ENCODE measurements at regions not wholly inside any gene's neighbourhood (a gene's known extent, or its start where the extent isn't known, plus 50 kb on each side); places are given as distances from the start of the nearest gene placed in this dataset.

DNA sequence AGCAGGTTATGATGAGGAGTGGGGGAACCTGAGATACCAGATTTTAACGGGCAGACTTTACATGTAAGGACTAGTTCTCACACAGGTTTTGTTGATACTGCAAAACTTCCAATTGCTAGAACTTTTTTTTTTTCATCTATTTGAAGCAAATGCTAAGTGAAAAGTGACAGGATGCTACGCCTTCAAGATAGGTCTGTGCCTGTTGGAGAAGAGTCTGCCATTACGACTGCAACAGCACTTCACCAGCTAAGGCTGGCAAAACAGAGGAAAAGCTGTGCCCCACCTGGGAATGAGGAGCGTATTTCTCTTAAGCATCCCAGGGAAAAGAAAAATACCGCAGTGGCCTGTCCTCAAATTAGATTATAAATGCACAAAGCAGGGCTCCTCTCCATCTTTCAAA, 102.0 kb upstream of the CDH6 start:
- TF ChIP-seq, protein P1, sequence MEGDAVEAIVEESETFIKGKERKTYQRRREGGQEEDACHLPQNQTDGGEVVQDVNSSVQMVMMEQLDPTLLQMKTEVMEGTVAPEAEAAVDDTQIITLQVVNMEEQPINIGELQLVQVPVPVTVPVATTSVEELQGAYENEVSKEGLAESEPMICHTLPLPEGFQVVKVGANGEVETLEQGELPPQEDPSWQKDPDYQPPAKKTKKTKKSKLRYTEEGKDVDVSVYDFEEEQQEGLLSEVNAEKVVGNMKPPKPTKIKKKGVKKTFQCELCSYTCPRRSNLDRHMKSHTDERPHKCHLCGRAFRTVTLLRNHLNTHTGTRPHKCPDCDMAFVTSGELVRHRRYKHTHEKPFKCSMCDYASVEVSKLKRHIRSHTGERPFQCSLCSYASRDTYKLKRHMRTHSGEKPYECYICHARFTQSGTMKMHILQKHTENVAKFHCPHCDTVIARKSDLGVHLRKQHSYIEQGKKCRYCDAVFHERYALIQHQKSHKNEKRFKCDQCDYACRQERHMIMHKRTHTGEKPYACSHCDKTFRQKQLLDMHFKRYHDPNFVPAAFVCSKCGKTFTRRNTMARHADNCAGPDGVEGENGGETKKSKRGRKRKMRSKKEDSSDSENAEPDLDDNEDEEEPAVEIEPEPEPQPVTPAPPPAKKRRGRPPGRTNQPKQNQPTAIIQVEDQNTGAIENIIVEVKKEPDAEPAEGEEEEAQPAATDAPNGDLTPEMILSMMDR (IDR thresholded peaks at IDR 0.05; ENCODE audit: insufficient read depth, low read length) = no peak
- no peak overlapping the region for H3K4me3 ChIP-seq (ENCODE audit: low read depth, low read length)
- DNase-seq (ENCODE audit: low read depth) = no peak

DNA sequence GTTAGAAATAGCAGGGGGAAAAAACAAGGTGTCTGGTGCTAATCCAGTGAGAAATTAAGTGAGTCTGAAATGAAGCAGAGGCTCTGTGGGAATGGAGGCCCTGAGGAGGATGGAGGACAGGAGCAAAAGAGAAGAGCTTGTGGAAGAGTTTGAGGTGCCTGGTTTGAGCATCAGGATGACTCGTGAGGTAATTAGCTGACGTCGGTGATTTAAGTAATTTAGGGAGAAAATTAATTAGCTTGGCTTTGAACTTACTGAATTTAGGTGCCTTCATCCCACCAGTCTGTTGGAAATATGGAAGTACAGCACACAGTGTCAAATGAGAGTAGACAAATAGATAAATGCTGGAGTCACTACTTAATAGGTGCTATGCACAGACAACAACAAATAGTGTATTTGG, 103.0 kb upstream of the CDH6 start:
- H3K4me3 ChIP-seq (ENCODE audit: low read depth, low read length) = no peak overlapping the region
- DNase-seq (ENCODE audit: low read depth) = no peak
- TF ChIP-seq, protein P1 (IDR thresholded peaks at IDR 0.05; ENCODE audit: insufficient read depth, low read length) = no peak

DNA sequence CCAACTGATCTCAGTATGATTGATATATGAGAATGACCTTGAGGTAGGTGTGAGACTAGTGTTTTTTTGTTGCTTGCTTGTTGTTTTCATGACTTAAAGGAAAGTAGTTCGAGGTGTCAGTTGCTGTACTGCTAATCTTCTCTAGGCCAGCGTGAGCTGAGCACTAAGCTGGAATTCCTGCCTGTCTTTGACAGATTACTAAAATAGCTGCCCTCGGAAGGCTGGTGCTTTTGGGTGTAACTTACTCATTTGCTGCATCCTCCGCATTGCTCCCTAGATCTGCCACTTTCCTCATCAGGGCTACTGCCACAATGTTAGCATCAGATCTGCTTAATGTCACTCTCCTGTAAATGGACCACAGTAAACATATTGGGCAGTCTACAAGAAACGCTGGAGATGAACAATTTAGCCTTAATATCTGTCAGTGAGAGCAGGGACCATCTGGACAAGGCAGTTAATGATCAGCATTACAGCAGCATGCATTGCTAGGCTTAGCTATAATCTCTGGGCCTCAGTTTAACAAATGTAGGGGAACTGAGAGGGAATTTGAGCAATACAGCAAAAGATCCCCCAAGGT, 106.6 kb upstream of the CDH6 start:
- TF ChIP-seq, protein P1 (IDR thresholded peaks at IDR 0.05; ENCODE audit: insufficient read depth, low read length) = no peak
- no peak for DNase-seq (ENCODE audit: low read depth)
- no peak overlapping the region for H3K4me3 ChIP-seq (ENCODE audit: low read depth, low read length)

DNA sequence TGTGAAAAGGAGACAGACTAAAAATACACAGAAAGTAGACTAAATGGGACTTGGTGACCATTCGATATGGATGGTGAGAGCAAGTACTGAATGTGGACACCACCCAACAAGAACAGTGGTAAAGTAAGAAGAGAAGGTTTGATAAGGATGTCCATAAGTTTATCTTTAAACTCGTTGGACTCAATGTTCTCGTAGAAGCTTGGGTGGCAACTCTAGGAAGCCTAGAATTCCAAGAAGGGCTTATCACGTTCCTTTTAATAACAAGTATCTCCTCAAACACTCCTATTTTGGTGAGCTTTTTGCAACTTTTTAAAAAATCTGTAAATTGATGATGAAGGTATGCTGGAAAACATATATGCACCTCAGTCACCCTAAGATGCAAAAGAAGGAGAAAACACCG, 108.6 kb upstream of the CDH6 start:
- H3K4me3 ChIP-seq (ENCODE audit: low read depth, low read length) = no peak overlapping the region
- TF ChIP-seq, protein P1 (IDR thresholded peaks at IDR 0.05; ENCODE audit: insufficient read depth, low read length) = no peak
- DNase-seq (ENCODE audit: low read depth) = no peak

DNA sequence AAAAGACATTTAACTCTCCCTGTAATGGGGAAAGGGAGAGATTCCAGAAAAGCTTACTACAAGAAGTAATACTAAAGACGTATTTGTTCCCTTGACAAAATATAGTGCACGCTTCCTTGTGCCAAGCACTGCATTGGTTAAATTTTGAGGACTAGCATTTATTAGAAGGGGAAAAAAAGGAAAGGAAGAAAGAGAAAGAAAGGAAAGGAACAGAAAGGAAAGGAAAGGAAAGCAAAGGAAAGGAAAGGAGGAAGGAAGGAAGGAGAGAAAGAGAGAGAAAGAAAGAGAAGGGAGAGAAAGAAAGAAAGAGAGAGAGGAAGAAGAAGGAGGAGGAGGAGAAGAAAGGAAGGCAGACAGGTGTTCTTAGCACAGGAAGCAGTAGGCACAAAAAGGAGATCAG, 110.1 kb upstream of the CDH6 start:
- H3K4me3 ChIP-seq (ENCODE audit: low read depth, low read length) = no peak overlapping the region
- TF ChIP-seq, protein P1 (IDR thresholded peaks at IDR 0.05; ENCODE audit: insufficient read depth, low read length) = no peak
- no peak for DNase-seq (ENCODE audit: low read depth)

DNA sequence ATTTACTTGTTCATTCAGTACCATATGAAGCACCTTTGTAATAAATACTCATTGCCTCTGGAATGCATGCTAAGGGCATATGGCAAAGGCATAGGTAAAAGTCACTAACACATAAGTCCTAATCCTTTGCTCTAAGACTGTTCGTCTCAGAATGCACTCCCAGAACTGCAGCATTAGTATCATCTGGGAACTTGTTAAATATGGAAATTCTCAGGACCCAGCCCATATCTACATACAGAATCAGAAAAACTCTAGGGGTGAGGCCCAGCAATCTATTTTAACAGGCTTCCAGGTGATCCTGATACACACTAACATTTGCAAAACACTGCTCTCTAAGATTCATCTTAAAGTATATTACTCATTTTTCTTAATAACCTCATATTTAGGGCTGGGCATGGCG, 113.8 kb upstream of the CDH6 start:
- DNase-seq (ENCODE audit: low read depth) = no peak
- TF ChIP-seq, protein P1 (IDR thresholded peaks at IDR 0.05; ENCODE audit: insufficient read depth, low read length) = no peak
- no peak overlapping the region for H3K4me3 ChIP-seq (ENCODE audit: low read depth, low read length)

DNA sequence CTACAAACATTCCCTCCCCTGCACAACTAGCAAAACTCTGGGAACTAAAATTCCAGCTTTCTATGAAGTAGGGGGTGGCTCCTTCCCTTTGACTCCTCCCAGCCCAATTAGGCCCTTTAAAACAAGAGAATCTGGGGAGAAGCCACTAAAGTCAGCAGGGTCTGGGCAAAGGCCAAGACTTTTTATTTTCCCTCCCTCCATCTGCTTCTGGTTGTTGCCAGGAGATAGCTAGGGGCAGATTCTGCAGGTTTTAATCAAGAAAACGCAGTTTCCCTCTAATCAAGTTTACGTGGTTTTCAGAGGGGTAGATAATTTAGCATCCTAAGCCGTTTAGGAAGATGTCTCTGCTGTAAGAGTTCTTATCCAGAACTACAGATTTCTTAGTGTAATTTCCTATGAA, 114.5 kb upstream of the CDH6 start:
- no peak overlapping the region for H3K4me3 ChIP-seq (ENCODE audit: low read depth, low read length)
- TF ChIP-seq, protein P1 (IDR thresholded peaks at IDR 0.05; ENCODE audit: insufficient read depth, low read length) = no peak
- peak; percentile 16 for DNase-seq (ENCODE audit: low read depth)
